Sigmoid colon (tissue), 4 donors: ENCODE measurements at regions not wholly inside any gene's neighbourhood (a gene's known extent, or its start where the extent isn't known, plus 50 kb on each side); places are given as distances from the start of the nearest gene placed in this dataset.

Experiments used
- EP300 ChIP-seq, 4 donors: sonication (generic); formaldehyde crosslinking; IDR thresholded peaks; one replicate each; pipeline ENCODE4 v1.6.1; 2017; ENCODE audit warnings: antibody characterized with exemption in 4 of 4
- TF ChIP-seq, protein P1 (sequence below), 4 experiments: fragments of 450-650 bp in 3 of 4; fragments of 200-600 bp in 1 of 4; IDR thresholded peaks; one replicate each; pipeline ENCODE4 v1.5.1; 2016 to 2019; ENCODE audit warnings: antibody characterized with exemption in 4 of 4, mild to moderate bottlenecking in 3 of 4, moderate library complexity in 2 of 4

DNA sequence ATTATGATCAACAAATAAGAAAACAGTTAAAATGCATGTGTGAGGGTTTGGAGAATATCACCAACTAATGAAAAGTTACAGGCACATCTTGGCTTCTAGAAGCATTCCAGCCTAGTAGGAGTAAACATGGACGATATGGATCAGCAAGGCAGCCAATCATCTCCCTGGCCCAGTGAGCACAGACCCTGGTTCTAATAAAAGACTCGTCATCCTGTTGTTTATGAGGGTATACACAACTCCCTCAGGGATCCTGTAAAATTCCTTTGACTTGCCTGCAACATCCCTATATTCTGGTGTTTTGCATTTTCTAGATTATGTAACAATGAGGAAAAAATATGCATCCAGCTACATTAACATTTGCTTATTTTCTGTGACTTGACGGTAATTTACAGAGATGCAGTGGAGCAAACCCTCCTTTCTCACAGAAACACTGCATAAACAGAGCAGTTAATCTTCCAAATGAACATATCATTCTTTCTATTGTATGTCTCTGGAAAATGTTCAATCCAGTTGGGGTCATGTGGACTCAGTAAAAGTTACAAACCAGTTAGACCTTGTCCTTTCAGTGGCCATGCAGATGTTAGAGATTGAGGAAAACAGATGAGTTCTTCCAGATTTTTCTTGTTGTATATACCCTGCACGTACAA lies 88.9 kb upstream of the NDP start:
- TF ChIP-seq, protein P1, sequence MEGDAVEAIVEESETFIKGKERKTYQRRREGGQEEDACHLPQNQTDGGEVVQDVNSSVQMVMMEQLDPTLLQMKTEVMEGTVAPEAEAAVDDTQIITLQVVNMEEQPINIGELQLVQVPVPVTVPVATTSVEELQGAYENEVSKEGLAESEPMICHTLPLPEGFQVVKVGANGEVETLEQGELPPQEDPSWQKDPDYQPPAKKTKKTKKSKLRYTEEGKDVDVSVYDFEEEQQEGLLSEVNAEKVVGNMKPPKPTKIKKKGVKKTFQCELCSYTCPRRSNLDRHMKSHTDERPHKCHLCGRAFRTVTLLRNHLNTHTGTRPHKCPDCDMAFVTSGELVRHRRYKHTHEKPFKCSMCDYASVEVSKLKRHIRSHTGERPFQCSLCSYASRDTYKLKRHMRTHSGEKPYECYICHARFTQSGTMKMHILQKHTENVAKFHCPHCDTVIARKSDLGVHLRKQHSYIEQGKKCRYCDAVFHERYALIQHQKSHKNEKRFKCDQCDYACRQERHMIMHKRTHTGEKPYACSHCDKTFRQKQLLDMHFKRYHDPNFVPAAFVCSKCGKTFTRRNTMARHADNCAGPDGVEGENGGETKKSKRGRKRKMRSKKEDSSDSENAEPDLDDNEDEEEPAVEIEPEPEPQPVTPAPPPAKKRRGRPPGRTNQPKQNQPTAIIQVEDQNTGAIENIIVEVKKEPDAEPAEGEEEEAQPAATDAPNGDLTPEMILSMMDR (IDR thresholded peaks at IDR 0.05) = no peak
- no peak for TF ChIP-seq EP300 (IDR thresholded peaks at IDR 0.05)
